Uterus (tissue), 3 donors: ENCODE measurements at regions not wholly inside any gene's neighbourhood (a gene's known extent, or its start where the extent isn't known, plus 50 kb on each side); places are given as distances from the start of the nearest gene placed in this dataset.

ENCODE experiments used
- DNase-seq, 2 donors: peaks; one replicate each; pipeline ENCODE4 v3.0.0-alpha.2; 2019 to 2020
- H3K27ac ChIP-seq, 2 donors: fragments of 200-600 bp; sonication (generic); 1 replicate in 1 of 2; 2 replicates in 1 of 2; pipeline ENCODE4 v1.5.1; 2016 to 2018
- H3K27me3 ChIP-seq, 2 donors: fragments of 200-600 bp; sonication (generic); one replicate each; pipeline ENCODE4 v1.5.1; 2018 to 2019; ENCODE audit warnings: control low read depth in 1 of 2
- H3K36me3 ChIP-seq, 2 donors: fragments of 200-600 bp; sonication (generic); one replicate each; pipeline ENCODE4 v1.5.1; 2019; ENCODE audit warnings: control low read depth in 1 of 2
- H3K4me1 ChIP-seq, 2 donors: fragments of 200-600 bp; sonication (generic); one replicate each; pipeline ENCODE4 v1.5.1; 2018 to 2019; ENCODE audit warnings: control low read depth in 1 of 2
- H3K4me3 ChIP-seq, 2 donors: fragments of 200-600 bp; sonication (generic); 1 replicate in 1 of 2; 2 replicates in 1 of 2; pipeline ENCODE4 v1.5.1; 2018 to 2019; ENCODE audit warnings: mild to moderate bottlenecking in 1 of 2
- H3K9me3 ChIP-seq, 2 donors: fragments of 200-600 bp; sonication (generic); one replicate each; pipeline ENCODE4 v1.5.1; 2019; ENCODE audit warnings: control low read depth in 1 of 2
- POLR2A ChIP-seq, 2 donors: fragments of 450-650 bp; IDR thresholded peaks; one replicate each; pipeline ENCODE4 v1.6.1; 2016; ENCODE audit warnings: antibody characterized with exemption in 2 of 2, mild to moderate bottlenecking in 1 of 2, moderate library complexity in 1 of 2
- intact Hi-C: fragments of 100-400 bp; cut with DNase I; formaldehyde crosslinking; loops from one replicate; pipeline ENCODE4 v1.15.1; 2023; ENCODE audit warnings: low total_unique reads
- TF ChIP-seq, protein P1 (sequence below), 4 experiments: fragments of 200-600 bp in 2 of 4; fragments of 450-650 bp in 2 of 4; sonication (generic) in 2 of 4; IDR thresholded peaks; one replicate each; pipeline ENCODE4 v1.5.1; 2016 to 2019; ENCODE audit warnings: antibody characterized with exemption in 4 of 4, mild to moderate bottlenecking in 2 of 4, moderate library complexity in 1 of 4
- donor health status: DM: yes; HTN: yes; CAD: no.

DNA sequence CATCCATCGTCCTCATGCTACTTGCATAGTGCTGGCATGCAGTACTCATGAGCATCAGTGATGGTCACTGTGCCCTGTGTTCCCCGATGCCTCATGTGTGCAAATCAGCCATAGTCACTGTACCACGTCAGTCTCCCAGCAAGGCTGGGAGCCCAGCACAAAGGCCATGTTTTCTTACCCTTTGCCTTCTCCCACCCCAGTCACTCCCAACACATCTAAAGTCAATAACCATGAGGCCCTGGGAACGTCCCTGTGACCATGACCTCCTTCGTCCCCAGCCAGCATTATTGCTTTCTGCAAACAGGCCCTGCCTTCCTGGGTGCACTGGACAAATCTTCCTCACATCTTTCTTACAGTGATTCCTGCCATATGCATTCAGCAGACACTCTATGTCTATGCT is 406.1 kb downstream of the ICE1 start:
- Histone ChIP-seq H3K9me3 (no peaks in the 10 kb centered on the region), H3K27me3 (no peaks in the 10 kb centered on the region), H3K4me1 (no peaks in the 10 kb centered on the region), H3K4me3 (no peak overlapping the region), H3K27ac (no peak overlapping the region), H3K36me3 (no peaks in the 10 kb centered on the region)
- TF ChIP-seq, protein P1, sequence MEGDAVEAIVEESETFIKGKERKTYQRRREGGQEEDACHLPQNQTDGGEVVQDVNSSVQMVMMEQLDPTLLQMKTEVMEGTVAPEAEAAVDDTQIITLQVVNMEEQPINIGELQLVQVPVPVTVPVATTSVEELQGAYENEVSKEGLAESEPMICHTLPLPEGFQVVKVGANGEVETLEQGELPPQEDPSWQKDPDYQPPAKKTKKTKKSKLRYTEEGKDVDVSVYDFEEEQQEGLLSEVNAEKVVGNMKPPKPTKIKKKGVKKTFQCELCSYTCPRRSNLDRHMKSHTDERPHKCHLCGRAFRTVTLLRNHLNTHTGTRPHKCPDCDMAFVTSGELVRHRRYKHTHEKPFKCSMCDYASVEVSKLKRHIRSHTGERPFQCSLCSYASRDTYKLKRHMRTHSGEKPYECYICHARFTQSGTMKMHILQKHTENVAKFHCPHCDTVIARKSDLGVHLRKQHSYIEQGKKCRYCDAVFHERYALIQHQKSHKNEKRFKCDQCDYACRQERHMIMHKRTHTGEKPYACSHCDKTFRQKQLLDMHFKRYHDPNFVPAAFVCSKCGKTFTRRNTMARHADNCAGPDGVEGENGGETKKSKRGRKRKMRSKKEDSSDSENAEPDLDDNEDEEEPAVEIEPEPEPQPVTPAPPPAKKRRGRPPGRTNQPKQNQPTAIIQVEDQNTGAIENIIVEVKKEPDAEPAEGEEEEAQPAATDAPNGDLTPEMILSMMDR (IDR thresholded peaks at IDR 0.05) = no peak
- TF ChIP-seq POLR2A (IDR thresholded peaks at IDR 0.05) = no peak
- intact Hi-C loops = no loop called here
- DNase-seq = no peak

DNA sequence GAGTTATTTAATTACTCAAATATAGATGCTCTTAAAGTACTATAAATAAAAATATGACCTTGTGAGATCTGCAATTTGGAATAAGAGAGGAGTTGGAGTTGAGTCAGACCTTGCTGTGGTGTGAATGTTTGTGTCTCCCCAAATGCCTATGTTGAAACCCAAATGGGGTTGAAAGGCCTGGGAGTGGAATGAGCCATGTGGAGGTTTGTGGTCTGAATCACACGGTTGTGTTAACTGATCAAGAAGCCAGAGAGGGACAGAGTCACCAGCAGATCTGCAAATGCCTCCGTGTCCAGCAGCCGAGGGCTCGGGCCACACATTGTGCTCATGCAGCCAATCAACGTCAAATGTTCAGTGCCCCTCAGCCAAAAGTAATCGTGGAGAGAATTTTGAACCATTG is 404.4 kb downstream of the ICE1 start:
- Histone ChIP-seq H3K27me3 (no peaks in the 10 kb centered on the region), H3K9me3 (no peaks in the 10 kb centered on the region), H3K4me1 (no peaks in the 10 kb centered on the region), H3K4me3 (no peak overlapping the region), H3K36me3 (no peaks in the 10 kb centered on the region), H3K27ac (no peak overlapping the region)
- no peak for DNase-seq
- TF ChIP-seq, protein P1 (IDR thresholded peaks at IDR 0.05) = no peak
- TF ChIP-seq POLR2A (IDR thresholded peaks at IDR 0.05) = no peak
- intact Hi-C loops = no loop called here

DNA sequence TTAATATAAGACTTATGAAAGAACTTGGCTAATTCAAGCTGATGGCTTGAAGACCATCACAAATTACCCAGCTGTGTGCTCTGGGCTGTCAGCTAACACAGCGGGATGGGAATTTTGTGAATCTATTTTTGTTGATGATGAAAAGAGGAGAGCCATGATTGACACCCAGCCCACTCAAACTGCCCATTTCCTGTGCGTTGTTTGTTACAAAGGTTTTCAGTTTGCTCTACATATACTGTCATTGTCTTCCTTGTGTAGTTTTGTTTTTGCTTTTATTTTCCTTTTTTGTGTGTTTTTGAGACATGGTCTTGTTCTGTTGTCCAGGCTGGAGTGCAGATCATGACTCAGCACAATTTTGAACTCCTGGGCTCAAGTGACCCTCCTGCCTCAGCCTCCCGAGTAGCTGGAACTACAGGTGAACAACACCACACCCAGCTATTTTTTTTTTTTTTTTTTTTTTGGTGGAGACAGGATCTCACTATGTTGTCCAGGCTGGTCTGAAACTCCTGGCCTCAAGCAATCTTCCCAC is 400.3 kb downstream of the ICE1 start:
- intact Hi-C loops = no loop called here
- TF ChIP-seq, protein P1 (IDR thresholded peaks at IDR 0.05) = no peak
- TF ChIP-seq POLR2A (IDR thresholded peaks at IDR 0.05) = no peak
- H3K36me3 ChIP-seq = no peaks in the 10 kb centered on the region
- H3K27ac ChIP-seq = no peak overlapping the region
- no peaks in the 10 kb centered on the region for H3K4me1 ChIP-seq
- no peak for DNase-seq
- H3K9me3 ChIP-seq = no peaks in the 10 kb centered on the region
- H3K27me3 ChIP-seq = no peaks in the 10 kb centered on the region
- H3K4me3 ChIP-seq = no peak overlapping the region

DNA sequence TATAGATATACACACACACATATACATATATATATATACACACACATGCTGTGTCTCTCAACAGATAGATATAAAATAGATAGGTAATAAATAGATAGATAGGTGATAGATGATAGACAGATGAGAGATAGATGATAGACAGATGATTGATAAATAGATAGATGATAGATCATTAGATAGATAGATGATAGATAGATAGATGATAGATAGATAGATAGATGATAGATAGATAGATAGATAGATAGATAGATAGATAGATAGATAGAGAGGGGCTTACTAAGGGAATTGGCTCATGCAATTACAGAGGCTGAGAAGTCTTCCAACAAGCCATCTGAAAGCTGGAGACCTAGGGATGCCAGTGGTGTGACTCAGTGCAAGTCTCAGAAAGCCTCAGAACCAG is 394.5 kb downstream of the ICE1 start:
- no peaks in the 10 kb centered on the region for H3K36me3 ChIP-seq
- TF ChIP-seq POLR2A (IDR thresholded peaks at IDR 0.05) = no peak
- TF ChIP-seq, protein P1 (IDR thresholded peaks at IDR 0.05) = no peak
- no peak overlapping the region for H3K4me3 ChIP-seq
- H3K27me3 ChIP-seq = no peaks in the 10 kb centered on the region
- no peaks in the 10 kb centered on the region for H3K9me3 ChIP-seq
- no peak overlapping the region for H3K27ac ChIP-seq
- DNase-seq = no peak
- intact Hi-C loops = no loop called here
- no peaks in the 10 kb centered on the region for H3K4me1 ChIP-seq

DNA sequence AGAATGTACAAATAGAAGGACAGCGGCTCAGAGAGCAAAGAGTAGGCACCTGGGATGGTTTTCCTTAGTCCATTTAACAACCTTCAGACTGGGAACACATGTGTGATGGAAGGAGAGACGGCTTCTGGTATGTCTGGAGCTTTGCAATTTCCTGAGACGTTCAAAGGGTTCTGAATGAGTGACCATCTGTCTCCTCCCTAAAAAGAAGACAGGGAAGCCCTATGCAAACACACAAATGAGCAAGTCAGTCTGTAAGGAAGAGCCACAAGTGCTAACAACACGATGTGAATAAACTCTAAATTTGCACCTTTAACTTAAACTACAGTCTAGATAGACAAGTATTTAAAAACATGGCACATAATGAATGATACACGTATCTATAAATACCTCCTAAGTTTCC is 391.0 kb downstream of the ICE1 start:
- H3K9me3 ChIP-seq = no peaks in the 10 kb centered on the region
- H3K4me3 ChIP-seq = no peak overlapping the region
- TF ChIP-seq POLR2A (IDR thresholded peaks at IDR 0.05) = no peak
- TF ChIP-seq, protein P1 (IDR thresholded peaks at IDR 0.05) = no peak
- intact Hi-C loops = no loop called here
- no peaks in the 10 kb centered on the region for H3K4me1 ChIP-seq
- no peaks in the 10 kb centered on the region for H3K36me3 ChIP-seq
- H3K27ac ChIP-seq = no peak overlapping the region
- DNase-seq = no peak
- H3K27me3 ChIP-seq = no peaks in the 10 kb centered on the region
